ENCODE measurements at regions not wholly inside any gene's neighbourhood (a gene's known extent, or its start where the extent isn't known, plus 50 kb on each side); places are given as distances from the start of the nearest gene placed in this dataset.

- no peak overlapping the region for H3K27ac ChIP-seq
- peaks cover 15% of the 10 kb centered on the region for H3K9me3 ChIP-seq
- TF ChIP-seq CTCF (IDR thresholded peaks at IDR 0.05), result no peak
- no peaks in the 10 kb centered on the region for H3K36me3 ChIP-seq (ENCODE audit: insufficient read depth in 1 of 2, low read depth in 1 of 2)
- DNase-seq, result no peak
- H3K27me3 ChIP-seq (ENCODE audit: insufficient read depth in 3 of 3, low read length in 2 of 3), result no peaks in the 10 kb centered on the region
- H3K4me3 ChIP-seq, result no peak overlapping the region
- ATAC-seq, result no peak
- H3K4me1 ChIP-seq, result no peaks in the 10 kb centered on the region
- intact Hi-C loops (cut with DNase I), result no loop called here
- 53 to 71% (median 65%) methylated on average over 1 of the region's 1 CpG for WGBS, 3 donors
These were observed 536.4 kb downstream of the RASEF start for GRCh38 chr9:82526577-82526976.

GRCh38 chr9:82531795-82532194 is 531.1 kb downstream of the RASEF start:
- intact Hi-C loops (cut with DNase I), result no loop called here
- DNase-seq (no peak), ATAC-seq (no peak)
- Histone ChIP-seq H3K4me3 (no peak overlapping the region), H3K36me3 (ENCODE audit: insufficient read depth in 1 of 2, low read depth in 1 of 2) (no peaks in the 10 kb centered on the region), H3K9me3 (peaks cover 15% of the 10 kb centered on the region), H3K4me1 (no peaks in the 10 kb centered on the region), H3K27ac (no peak overlapping the region), H3K27me3 (ENCODE audit: insufficient read depth in 3 of 3, low read length in 2 of 3) (no peaks in the 10 kb centered on the region)
- TF ChIP-seq CTCF (IDR thresholded peaks at IDR 0.05), result no peak

GRCh38 chr9:82532504-82533180 is 530.3 kb downstream of the RASEF start:
- Histone ChIP-seq H3K36me3 (ENCODE audit: insufficient read depth in 1 of 2, low read depth in 1 of 2) (no peaks in the 10 kb centered on the region), H3K4me3 (no peak overlapping the region), H3K27me3 (ENCODE audit: insufficient read depth in 3 of 3, low read length in 2 of 3) (no peaks in the 10 kb centered on the region), H3K27ac (no peak overlapping the region), H3K4me1 (no peaks in the 10 kb centered on the region), H3K9me3 (peaks cover 8% of the 10 kb centered on the region)
- ATAC-seq (no peak), DNase-seq (no peak)
- WGBS, 3 donors, result 44 to 55% (median 54%) methylated on average over 2 of the region's 2 CpGs
- TF ChIP-seq CTCF (IDR thresholded peaks at IDR 0.05), result peak; percentile 16
- intact Hi-C loops (cut with DNase I), result no loop called here

GRCh38 chr9:82535432-82535998 is 527.4 kb downstream of the RASEF start:
- ATAC-seq (no peak), DNase-seq (no peak)
- H3K4me3 ChIP-seq, result no peak overlapping the region
- no peaks in the 10 kb centered on the region for H3K9me3 ChIP-seq
- intact Hi-C loops (cut with DNase I), result no loop called here
- H3K27me3 ChIP-seq (ENCODE audit: insufficient read depth in 3 of 3, low read length in 2 of 3), result no peaks in the 10 kb centered on the region
- WGBS, 3 donors, result 75 to 86% (median 79%) methylated on average over 2 of the region's 2 CpGs
- H3K27ac ChIP-seq, result no peak overlapping the region
- TF ChIP-seq CTCF (IDR thresholded peaks at IDR 0.05), result no peak
- H3K36me3 ChIP-seq (ENCODE audit: insufficient read depth in 1 of 2, low read depth in 1 of 2), result no peaks in the 10 kb centered on the region
- H3K4me1 ChIP-seq, result no peaks in the 10 kb centered on the region

- Histone ChIP-seq H3K9me3 (no peaks in the 10 kb centered on the region), H3K4me3 (no peak overlapping the region), H3K36me3 (ENCODE audit: insufficient read depth in 1 of 2, low read depth in 1 of 2) (no peaks in the 10 kb centered on the region), H3K27ac (no peak overlapping the region), H3K4me1 (no peaks in the 10 kb centered on the region), H3K27me3 (ENCODE audit: insufficient read depth in 3 of 3, low read length in 2 of 3) (no peaks in the 10 kb centered on the region)
- ATAC-seq (no peak), DNase-seq (no peak)
- TF ChIP-seq CTCF (IDR thresholded peaks at IDR 0.05), result no peak
- intact Hi-C loops (cut with DNase I), result no loop called here
- WGBS, 3 donors, result 13 to 22% (median 14%) methylated on average over 1 of the region's 1 CpG
These were observed 524.3 kb downstream of the RASEF start for GRCh38 chr9:82538634-82539033.

Data from psoas muscle (tissue), 7 donors.